ENCODE measurements at regions not wholly inside any gene's neighbourhood (a gene's known extent, or its start where the extent isn't known, plus 50 kb on each side); places are given as distances from the start of the nearest gene placed in this dataset.

DNA sequence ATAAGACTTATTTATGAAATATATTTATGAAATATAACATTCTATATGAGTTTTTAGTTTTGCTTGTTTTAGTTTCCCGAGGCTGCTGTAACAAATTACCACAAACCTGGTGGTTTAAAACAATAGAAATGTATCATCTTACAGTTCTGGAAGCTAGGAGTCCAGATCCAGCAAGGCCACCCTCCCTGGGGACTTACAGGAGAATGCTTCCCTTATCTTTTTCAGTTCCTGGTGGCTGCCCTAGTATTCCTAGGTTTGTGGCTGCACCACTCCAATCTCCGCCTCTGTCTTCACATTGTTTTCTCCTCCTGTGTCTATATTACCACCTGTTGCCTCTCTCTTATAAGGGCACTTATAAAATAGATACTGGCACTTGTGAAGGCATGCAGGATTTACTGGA is 877.8 kb downstream of the TUSC7 start:
- no peak for DNase-seq

DNA sequence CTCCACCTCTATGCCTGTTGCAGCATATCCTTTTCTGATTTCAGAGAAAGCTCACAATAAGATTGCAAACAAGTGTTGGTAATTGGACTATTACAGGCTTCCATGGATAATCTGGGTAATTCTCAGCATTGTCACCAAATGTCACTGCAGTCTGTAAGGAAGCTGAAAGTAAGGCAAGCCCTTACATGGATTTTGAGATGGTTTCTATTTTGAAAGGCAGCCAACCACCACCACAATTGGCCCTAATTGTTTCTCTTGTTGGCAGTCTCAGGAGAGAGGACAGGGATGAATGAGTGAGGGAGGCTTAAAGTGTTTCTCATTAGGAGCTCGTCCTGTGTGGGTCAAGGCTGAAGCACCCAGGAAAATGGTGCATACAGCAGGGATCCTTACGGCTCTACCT is 879.9 kb downstream of the TUSC7 start:
- no peak for DNase-seq

GRCh38 chr3:117595615-117596014 is 886.0 kb downstream of the TUSC7 start:
- DNase-seq, result no peak

DNA sequence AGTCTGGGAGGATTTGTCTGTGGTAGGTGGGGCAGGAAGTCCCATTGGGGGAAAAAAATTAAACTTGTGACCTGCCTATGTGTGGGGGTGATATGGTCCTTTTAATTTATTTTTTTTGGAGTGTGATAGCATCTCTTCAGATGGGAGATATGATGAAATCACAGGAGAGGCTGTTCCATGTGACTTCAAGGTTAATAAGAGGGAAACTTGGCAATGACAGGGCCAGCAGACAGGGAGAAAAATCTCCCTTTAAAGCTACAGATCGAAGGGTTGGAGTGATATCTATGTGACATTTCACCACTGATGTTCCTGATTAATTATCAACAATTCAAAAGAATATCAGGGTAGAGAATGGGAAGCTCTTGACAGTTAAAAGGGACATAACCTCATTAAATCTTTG is 886.9 kb downstream of the TUSC7 start:
- DNase-seq, result no peak

DNA sequence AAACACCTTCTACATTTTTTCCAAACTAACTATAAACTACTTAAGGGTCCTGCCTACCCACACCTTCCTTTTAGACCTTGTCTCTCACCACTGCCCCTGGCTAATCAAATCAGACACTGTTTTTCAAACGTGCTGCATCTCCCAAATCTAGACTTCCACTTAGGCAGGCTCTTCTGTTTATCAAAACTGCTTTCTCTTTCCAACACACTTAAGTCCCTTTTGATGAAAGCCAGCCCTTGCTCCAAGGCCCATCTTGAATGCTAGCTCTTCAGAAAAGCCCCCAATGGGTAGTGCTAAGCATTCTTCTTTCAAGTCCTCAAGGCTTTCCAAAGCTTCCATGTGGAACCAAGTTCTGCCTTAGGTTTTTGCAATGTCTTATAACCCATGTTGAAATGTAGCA is 888.3 kb downstream of the TUSC7 start:
- no peak for DNase-seq

DNA sequence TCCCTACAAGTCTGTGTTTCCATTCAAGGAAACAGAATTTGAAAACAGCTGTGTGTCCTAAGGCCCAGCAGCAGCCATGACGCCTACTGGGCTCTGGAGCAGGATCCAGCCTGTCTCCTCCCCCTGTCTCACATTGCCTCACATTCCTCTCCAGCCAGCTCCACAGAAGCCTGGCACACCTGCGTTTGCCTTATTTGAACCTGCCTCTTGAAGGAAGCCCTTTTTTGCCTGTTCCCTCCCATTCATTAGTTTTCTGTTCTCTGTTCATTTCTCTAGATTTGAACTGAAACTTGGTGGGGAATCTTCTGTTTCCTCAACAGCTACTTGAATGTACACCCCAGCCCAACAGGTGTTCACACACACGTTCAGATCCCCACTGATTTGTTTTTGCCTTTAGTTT is 890.5 kb downstream of the TUSC7 start:
- DNase-seq, result no peak

DNA sequence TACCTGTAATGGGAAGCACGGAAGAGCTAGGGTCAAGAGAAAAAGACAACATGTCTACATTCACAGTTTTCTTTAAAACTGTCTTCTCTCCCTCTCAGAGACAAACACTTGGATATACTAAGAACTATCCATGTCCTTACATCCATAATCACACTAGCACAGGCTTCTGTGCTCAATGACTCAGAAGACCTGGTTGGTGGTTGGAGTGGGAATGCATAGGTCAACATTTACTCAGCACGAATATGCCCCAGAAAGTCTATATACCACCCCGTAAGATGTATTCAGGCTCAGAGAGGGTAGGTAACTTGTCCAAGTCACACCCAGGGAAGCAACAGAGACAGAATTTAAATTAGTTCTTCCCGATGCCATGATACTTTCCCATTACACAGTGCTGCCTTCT is 891.1 kb downstream of the TUSC7 start:
- DNase-seq, result peak; percentile 12

- no peak for DNase-seq
These were observed 892.6 kb downstream of the TUSC7 start for GRCh38 chr3:117602058-117602644.

DNA sequence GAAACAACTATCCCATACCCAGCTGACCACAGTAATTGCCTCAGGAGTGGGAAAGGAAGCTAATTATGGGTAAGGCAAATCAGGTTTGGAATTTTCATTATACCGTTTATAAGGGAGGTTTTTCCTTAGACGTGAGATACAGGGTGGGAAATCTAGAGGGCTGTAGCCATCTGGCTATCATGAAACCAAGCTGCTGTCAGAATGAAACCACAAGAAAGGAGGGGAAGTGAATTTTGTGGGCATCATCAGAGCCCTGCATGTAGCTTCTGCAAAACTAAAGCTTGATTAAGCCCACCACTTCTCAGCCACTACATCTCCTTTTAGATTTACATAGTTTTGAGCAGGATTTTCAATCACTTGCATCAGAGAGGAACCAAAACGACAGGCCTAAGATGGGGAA is 893.5 kb downstream of the TUSC7 start:
- DNase-seq, result no peak

- DNase-seq, result no peak
These were observed 897.3 kb downstream of the TUSC7 start for GRCh38 chr3:117606866-117607265.

DNA sequence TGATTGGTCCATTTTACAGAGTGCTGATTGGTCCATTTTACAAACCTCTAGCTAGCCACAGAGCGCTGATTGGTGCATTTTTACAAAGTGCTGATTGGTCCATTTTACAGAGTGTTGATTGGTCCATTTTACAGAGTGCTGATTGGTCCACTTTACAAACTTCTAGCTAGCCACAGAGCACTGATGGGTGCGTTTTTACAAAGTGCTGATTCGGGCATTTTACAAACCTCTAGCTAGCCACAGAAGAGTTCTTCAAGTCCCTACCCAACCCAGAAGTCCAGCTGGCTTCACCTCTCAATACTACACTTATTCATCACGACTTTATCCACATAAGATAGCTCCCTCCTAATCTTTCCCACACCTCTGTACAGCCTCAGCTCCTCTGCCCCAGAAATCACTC is 899.8 kb downstream of the TUSC7 start:
- no peak for DNase-seq

DNA sequence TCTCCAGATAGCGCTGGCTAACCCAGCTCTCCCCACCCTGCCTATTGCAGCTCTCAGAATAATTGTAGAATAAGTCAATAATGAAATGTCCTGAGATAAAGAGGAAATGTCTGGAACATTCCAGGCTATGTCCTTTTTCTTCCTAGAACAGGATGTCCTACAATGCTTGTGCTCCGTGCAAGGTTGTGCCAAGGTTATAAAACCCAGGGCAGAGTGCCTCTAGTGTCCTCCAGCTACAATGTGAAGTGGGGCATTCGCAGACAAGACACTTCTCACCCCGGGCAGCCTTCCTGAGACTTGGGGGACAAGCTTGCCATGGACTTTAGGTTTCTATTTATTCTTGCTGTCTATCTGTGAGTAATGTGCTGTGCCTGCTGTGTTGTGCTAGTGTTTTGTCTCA is 900.6 kb downstream of the TUSC7 start:
- DNase-seq, result no peak

DNA sequence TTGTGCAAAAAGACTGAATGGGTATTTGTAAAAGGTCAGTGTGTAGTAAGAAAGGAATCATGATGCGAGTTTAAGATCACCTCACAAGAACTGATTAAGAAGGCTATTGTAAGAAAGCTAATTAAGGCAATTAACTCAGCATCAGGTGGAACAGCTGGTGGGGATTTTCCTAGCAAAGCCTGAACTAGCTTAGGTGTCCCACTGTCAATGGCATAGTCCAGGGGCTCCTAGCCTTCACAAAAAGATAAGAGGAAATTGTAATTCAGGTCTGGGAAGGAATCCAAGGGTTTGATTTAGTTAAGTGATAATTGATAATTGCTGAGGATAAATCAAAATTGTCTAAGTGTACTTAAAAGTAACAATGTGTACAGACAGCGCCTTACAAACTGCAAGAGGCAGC is 901.6 kb downstream of the TUSC7 start:
- no peak for DNase-seq

- DNase-seq, result no peak
These were observed 906.6 kb downstream of the TUSC7 start for GRCh38 chr3:117616227-117616626.

- no peak for DNase-seq
These were observed 908.3 kb downstream of the TUSC7 start for GRCh38 chr3:117617906-117618305.

DNA sequence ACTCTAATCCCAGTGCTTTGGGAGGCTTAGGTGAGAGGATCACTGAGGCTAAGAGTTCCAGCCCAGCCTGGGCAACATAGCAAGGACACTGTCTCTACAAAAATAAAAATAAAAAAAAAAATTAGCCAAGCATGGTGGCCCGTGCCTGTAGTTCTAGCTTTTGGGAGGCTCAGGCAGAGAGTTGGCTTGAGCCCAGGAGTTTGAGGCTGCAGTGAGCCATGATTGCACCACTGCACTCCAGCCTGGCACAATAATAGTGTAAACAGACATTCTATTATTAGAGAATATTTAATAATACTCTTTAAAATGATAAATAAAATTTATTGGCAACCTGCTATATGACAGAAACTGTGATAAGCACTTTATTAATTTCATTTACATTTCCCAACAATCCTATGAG is 908.9 kb downstream of the TUSC7 start:
- no peak for DNase-seq

- no peak for DNase-seq
These were observed 910.2 kb downstream of the TUSC7 start for GRCh38 chr3:117619805-117620204.

DNA sequence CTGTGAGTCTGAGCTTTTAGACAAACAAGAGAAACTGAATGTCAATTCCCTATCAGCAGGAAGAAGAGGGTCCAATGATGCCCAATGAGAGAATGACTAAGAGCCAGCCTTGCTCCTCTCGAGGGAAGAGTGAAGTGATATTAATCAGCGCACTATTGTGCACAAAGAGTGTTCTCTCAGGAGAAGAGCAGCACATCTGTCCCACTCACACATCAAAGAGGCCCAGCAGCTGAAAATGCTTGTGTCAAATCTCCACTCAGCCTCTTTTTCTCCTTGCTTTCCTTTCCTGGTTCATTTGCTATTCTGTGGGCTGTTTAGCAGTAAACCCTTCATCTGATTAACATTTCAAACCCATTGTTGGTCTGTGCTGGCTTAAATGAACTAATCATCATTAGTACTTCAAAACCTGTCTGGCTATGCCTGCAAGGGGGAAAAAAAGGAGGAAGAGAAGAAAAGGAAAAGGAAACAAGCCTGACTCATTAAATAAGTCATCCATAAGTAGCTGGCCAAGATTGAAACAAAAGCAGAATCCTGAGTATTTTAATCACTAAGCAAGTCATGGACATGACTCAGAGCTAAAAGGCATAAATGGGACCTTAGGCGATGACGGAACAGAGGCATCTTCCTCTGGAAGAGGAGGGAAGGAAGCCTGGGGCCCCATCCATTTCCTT is 912.7 kb downstream of the TUSC7 start:
- peak; percentile 90 for DNase-seq

DNA sequence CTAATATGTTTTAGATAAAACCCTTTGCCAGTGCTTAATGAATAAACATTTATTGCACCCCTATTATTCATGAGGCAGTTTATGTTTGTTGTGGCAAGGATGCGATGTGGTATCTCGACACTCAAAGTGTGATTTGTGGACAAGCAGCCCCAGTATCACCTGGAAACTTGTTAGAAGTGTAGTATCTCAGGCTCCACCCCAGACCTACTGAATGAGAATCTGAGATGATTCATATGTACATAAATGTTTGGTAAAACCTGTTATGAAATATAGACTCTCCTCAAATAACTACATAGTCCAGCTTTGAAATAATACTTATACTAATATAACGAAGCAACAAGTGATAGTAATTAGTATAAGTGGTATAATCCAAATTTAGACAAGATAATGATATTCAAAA is 914.8 kb downstream of the TUSC7 start:
- DNase-seq, result no peak

- DNase-seq, result no peak
These were observed 915.6 kb downstream of the TUSC7 start for GRCh38 chr3:117625174-117625573.

GRCh38 chr3:117626577-117626976 is 917.0 kb downstream of the TUSC7 start:
- DNase-seq, result no peak

GRCh38 chr3:117628823-117629291 is 919.3 kb downstream of the TUSC7 start:
- peak; percentile 79 for DNase-seq

DNA sequence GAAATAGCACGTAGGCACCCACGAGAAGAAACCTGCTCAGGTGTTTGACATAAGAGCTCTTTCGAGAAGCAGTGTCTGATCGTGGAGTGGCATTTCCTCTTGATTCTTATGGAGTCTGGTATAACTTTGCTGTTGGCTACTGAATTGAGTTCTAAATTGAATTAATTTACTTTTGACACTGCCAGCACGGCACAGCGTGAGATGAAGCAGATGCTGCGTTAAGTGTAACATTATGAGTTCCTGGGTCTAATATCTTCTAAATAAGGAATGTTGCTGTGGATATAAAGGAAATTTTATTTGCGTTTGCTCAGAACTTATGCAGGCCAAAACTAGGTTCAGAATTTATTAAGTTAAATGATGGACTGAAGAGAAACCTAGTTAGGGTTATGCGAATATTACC is 919.9 kb downstream of the TUSC7 start:
- no peak for DNase-seq

- DNase-seq, result no peak
These were observed 920.9 kb downstream of the TUSC7 start for GRCh38 chr3:117630469-117630868.

GRCh38 chr3:117630885-117631284 is 921.3 kb downstream of the TUSC7 start:
- no peak for DNase-seq
